GM19438 (cell line): ENCODE measurements at regions not wholly inside any gene's neighbourhood (a gene's known extent, or its start where the extent isn't known, plus 50 kb on each side); places are given as distances from the start of the nearest gene placed in this dataset.

Experiments used
- ATAC-seq: cut with Tn5 transposase; IDR thresholded peaks from one replicate; pipeline ENCODE4 v1.9.1; 2021; ENCODE audit warnings: low read depth; ENCODE audit not compliant: unreplicated experiment

DNA sequence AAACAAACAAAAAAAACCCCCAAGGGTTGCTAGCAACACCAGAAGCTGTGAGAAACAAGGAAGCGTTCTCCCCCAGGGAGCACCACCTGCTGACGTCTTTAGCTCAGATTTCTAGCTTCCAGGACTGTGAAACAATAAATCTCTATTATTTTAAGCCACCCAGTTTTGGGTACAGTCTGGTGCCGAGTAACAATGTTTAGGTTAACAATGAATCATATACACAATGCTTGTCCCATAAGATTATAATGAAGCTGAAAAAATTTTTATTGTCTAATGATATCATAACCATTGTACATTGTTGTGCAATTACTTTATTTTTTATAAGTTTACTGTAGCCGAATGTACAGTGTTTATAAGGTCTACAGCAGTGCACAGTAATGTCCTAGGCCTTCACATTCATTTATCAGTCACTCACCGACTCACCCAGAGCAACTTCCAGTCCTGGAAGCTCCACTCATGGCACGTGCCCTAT, 72.1 kb upstream of the CAB39 start:
- no peak for ATAC-seq

GRCh38 chr2:230642966-230643365, 69.7 kb upstream of the CAB39 start:
- ATAC-seq: no peak

DNA sequence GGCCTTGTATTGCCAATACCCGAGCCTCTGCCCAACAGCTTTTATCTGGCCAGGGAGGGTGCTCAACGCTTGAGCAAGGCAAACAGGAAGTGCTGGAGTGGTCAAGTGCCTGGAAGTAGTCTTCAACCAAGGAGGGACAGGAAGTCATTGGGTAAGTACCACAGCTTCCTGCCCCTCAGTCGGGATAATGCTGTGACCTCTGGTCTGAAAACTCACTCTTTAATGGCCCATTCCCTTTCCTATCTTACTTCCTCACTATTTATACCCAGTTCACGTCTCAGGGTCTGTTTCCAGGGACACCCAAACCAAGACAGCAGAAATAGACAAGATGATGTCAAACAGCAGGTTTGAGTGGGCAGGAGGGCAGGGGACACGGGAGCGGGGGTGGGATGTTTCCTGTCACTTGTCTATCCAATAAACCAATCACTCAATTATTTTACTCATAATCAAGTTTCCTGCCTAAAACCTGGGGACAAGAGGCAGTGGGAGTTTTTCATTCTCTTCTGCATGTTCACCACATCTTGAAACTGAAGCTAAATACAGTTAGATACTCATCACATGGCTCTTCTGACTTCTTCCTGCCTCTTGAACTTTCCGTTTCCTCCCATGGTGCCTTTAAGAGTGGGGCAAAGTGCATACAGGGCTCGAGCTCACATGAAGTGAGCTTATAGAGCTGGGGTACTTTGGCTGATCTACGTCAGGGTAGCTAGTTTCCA, 68.9 kb upstream of the CAB39 start:
- ATAC-seq: no peak

- no peak for ATAC-seq
Observed at GRCh38 chr2:230644356-230644935, 68.2 kb upstream of the CAB39 start.

DNA sequence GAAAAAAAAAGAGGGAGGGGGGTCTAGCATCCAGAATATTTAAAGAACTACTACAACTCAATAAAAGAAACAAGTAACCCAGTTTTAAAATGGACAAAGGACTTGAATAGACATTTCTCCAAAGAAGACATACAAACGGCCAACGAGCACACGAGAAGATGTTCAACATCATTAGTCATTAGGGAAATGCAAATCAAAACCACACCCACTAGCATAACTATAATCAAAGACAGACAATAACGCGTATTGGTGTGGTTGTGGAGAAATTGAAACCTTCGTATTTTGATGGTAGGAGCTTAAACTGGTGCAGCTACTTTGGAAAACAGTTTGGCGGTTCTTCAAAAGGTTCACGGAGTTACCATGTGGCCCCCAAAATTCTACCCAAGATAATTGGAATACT, 64.3 kb upstream of the CAB39 start:
- ATAC-seq: no peak

GRCh38 chr2:230650585-230651137, 62.0 kb upstream of the CAB39 start:
- peak; percentile 82 for ATAC-seq

DNA sequence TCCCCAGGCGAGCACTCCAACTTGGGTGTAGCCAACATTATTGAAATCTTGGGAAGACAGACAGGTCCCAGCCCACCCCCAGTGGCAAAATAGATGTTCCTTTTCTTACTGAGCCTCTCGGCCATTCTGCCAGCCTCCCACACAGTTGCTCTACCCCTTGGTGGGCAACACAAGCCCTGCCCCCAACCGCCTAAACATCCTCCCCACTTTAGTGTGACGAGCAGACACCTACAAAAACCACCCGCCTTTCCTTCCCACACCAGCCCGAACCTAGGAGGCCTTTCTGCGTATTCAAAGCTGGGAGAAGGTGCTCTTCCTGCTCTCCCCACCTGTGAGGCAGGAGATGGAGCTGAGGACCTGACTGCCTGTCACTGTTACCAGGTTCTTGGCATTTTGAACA, 58.6 kb upstream of the CAB39 start:
- ATAC-seq: no peak

- ATAC-seq: no peak
Observed at GRCh38 chr2:230657462-230657861, 55.2 kb upstream of the CAB39 start.

GRCh38 chr2:230657906-230658305, 54.7 kb upstream of the CAB39 start:
- ATAC-seq: no peak

DNA sequence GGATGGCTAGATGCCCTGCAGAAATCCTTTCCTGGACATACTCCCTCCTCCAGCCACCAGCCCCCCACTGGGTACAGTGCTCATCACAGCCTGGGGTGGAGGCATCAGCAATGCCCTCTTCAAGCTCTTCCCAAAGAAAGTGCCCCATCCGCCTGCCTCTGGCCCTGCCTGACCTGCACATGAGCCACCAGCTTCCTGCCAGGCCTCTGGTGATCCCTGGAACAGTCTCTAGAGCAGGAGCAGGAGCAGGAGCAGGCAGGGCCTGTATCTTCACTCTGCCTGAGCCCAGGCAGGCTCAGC, 54.1 kb upstream of the CAB39 start:
- ATAC-seq: peak; percentile 13

GRCh38 chr2:230658877-230659652, 53.6 kb upstream of the CAB39 start:
- peak; percentile 36 for ATAC-seq

- ATAC-seq: no peak
Observed at GRCh38 chr2:230660294-230661060, 52.2 kb upstream of the CAB39 start.

DNA sequence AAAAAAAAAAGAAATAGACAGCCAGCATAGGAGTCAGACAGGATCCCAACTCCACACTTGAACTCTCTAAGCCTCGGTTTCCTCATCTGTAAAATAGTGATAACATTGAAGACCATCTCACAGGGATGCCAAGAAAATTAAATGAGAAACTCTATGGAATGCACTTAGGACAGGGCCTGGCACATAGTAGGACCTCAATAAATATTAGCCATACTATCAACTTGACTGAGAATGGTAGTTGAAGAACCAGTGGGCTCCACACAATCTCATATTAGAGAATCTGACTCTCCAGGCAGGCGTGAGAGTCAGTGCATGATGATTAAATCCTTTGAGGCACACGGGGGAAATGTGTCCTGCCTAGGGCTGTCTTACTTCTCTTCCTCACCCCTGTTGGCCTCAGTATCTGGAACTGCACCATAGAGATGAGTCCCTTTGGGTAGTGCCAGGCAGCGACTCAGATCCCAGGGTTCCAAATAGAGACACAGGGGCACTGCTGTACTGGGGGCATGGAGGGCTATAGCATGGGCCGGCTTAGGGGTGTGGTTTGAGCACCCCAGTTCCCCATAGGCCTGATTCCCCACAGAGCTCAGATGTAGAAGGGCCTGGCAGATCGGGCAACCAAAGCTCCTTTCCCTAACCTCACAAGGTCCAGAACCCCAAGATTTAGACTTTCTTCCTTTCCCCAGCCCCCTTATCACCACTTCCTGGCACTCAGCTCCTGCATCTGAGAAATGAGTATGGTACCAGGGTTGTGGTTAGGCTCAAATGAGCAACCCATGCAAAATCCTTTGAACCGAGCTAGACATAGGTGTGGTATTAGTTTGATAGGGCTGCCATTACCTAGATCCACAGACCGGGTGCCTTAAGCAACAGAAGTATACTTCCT, 51.3 kb upstream of the CAB39 start:
- peak; percentile 26 for ATAC-seq
